ENCODE measurements at regions not wholly inside any gene's neighbourhood (a gene's known extent, or its start where the extent isn't known, plus 50 kb on each side); places are given as distances from the start of the nearest gene placed in this dataset.
"Not testable (repeated sequence)": the region's sequence is repeated elsewhere in the genome, so short reads cannot be mapped to it uniquely, and the experiment has no call there.

- DNase-seq, result no peak
Observed at GRCh38 chr3:193938613-193939012, 197.3 kb upstream of the HES1 start.

- DNase-seq, result no peak
Observed at GRCh38 chr3:193939527-193939926, 196.4 kb upstream of the HES1 start.

GRCh38 chr3:193940526-193940925, 195.4 kb upstream of the HES1 start:
- DNase-seq, result no peak

GRCh38 chr3:193941486-193941885, 194.5 kb upstream of the HES1 start:
- DNase-seq, result no peak

- DNase-seq, result no peak
Observed at GRCh38 chr3:193942516-193943055, 193.4 kb upstream of the HES1 start.

GRCh38 chr3:193943200-193943599, 192.7 kb upstream of the HES1 start:
- no peak for DNase-seq

- DNase-seq, result no peak
Observed at GRCh38 chr3:193943851-193944517, 192.0 kb upstream of the HES1 start.

GRCh38 chr3:193944518-193944884, 191.4 kb upstream of the HES1 start:
- DNase-seq, result no peak

GRCh38 chr3:193945143-193945542, 190.8 kb upstream of the HES1 start:
- no peak for DNase-seq

- no peak for DNase-seq
Observed at GRCh38 chr3:193946945-193947344, 189.0 kb upstream of the HES1 start.

GRCh38 chr3:193947596-193947995, 188.4 kb upstream of the HES1 start:
- no peak for DNase-seq

- no peak for DNase-seq
Observed at GRCh38 chr3:193948459-193948858, 187.5 kb upstream of the HES1 start.

GRCh38 chr3:193951859-193952258, 184.1 kb upstream of the HES1 start:
- no peak for DNase-seq

- no peak for DNase-seq
Observed at GRCh38 chr3:193954752-193955151, 181.2 kb upstream of the HES1 start.

GRCh38 chr3:193955719-193956118, 180.2 kb upstream of the HES1 start:
- no peak for DNase-seq

- DNase-seq, result no peak
Observed at GRCh38 chr3:193959861-193960260, 176.1 kb upstream of the HES1 start.

GRCh38 chr3:193960487-193961274, 175.3 kb upstream of the HES1 start:
- no peak for DNase-seq

GRCh38 chr3:193962986-193963685, 172.8 kb upstream of the HES1 start:
- DNase-seq, result no peak

GRCh38 chr3:193963808-193964516, 172.0 kb upstream of the HES1 start:
- DNase-seq, result no peak

GRCh38 chr3:193964517-193964880, 171.4 kb upstream of the HES1 start:
- DNase-seq, result no peak

GRCh38 chr3:193968380-193968974, 167.5 kb upstream of the HES1 start:
- no peak for DNase-seq

GRCh38 chr3:193970131-193970772, 165.7 kb upstream of the HES1 start:
- DNase-seq, result not testable (repeated sequence)
